CD1c-positive myeloid dendritic cell (primary cell): ENCODE measurements at regions not wholly inside any gene's neighbourhood (a gene's known extent, or its start where the extent isn't known, plus 50 kb on each side); places are given as distances from the start of the nearest gene placed in this dataset.

ENCODE experiments used
- DNase-seq: peaks from one replicate; pipeline ENCODE4 v3.0.0-alpha.2; 2016; ENCODE audit errors: extremely low spot score

DNA sequence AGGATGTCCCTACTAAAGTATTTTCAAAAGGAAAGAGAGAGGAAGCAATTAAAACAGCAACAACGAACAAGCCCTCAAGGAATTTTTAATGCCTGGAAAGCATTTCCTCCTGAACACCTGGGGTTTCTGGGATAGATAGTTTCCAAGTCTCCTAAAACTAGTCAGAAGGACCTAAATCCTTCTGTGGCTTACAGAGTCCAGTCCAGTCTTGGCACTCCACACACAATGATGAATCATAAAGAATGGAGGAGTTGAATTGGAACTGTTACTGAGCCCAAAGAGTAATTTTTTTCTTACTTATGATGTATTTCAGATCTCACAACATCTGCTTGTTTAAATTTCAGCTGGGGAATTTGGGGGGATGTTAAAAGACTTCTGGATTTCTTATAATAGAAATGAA is 144.6 kb upstream of the SETBP1 start:
- no peak for DNase-seq

GRCh38 chr18:44536619-44537018 is 144.1 kb upstream of the SETBP1 start:
- no peak for DNase-seq

- DNase-seq: no peak
Observed at GRCh38 chr18:44537526-44537925, 143.2 kb upstream of the SETBP1 start.

GRCh38 chr18:44539926-44540325 is 140.8 kb upstream of the SETBP1 start:
- DNase-seq: no peak

- no peak for DNase-seq
Observed at GRCh38 chr18:44541159-44541558, 139.5 kb upstream of the SETBP1 start.

DNA sequence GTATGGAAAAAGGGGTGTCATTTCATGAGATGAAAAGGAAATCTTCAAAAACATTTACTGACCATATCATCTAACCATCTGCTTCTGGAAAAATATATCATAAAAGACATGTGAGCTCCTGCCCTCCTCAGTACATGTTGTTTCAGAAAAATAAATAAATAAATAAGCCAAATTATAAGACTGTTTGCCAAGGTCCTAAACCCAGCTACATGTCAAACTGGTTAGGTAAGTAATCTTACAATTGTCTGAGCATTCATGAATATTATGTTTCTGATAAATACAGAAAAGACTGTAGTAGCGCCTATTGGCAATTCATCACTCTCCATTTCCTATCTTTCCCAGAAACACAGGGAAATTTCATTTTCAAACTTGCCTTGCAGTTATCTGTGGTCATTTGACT is 138.9 kb upstream of the SETBP1 start:
- DNase-seq: no peak

- no peak for DNase-seq
Observed at GRCh38 chr18:44543387-44543786, 137.3 kb upstream of the SETBP1 start.

- DNase-seq: no peak
Observed at GRCh38 chr18:44545359-44545985, 135.2 kb upstream of the SETBP1 start.

GRCh38 chr18:44546954-44547353 is 133.7 kb upstream of the SETBP1 start:
- DNase-seq: no peak

GRCh38 chr18:44548291-44549221 is 132.1 kb upstream of the SETBP1 start:
- peak; percentile 38 for DNase-seq

GRCh38 chr18:44552706-44553105 is 128.0 kb upstream of the SETBP1 start:
- no peak for DNase-seq

GRCh38 chr18:44556296-44556695 is 124.4 kb upstream of the SETBP1 start:
- peak; percentile 19 for DNase-seq

DNA sequence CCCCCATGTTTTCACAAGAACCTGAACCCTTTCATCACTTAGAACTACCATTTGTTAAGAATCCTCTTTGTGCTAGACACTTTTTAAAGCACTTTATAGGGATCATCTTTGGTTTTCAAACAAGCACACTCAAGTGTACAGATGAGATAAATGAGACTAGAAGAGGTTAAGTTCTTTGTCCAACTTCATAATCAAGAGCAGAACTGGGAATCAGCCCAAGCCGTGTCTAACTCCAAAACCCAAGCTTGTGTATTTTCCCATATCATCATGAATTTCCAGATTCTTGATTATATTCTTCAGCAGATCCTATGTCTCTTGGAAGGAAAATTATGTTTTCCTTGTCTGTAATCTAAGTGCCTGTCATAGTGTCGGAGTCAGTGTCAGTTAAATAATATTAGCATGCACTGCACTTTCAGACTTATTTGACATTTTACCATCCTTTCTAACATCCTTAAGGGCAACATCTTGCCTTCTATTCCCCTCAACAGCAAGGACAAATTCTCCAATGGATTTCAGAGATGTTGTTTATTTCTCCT is 123.0 kb upstream of the SETBP1 start:
- no peak for DNase-seq

DNA sequence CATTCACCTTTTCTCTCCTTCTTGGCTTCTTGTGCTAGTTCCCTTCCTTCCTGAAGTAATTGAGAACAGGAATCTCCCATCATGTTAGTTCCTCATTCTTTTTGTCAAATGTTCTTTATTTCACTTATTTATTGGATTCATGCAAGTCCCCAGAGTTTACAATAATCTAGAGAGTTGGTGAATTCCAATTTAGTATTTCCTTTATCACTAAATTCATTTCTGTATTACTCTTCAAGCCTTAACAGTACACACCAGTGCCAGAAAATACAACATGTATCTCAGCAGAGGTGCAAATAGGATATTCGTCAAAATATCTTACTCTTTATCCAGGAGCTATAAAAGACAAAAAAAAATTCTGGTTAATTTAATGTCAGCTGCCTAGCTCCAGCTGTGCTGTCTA is 121.9 kb upstream of the SETBP1 start:
- no peak for DNase-seq

- no peak for DNase-seq
Observed at GRCh38 chr18:44562986-44563385, 117.7 kb upstream of the SETBP1 start.

- DNase-seq: no peak
Observed at GRCh38 chr18:44564922-44565321, 115.8 kb upstream of the SETBP1 start.

DNA sequence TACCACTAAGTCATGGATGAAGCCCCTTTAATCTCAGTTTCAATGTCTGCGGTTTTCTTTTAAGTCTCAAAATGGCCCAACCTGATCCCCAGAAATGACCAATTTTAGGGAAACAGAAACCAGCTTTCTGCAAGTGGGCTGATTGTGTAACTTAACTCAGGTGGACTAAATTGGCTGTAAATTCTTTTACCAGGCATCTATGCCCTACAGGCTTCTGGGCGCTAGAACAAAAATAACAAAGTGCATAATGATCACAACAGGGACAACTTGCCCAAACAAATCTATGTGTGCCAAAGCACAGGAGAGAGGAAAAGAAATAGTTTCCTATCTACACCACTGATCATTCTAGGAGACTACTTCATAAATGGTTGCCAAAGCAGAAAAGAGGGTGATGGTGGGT is 112.3 kb upstream of the SETBP1 start:
- DNase-seq: no peak

DNA sequence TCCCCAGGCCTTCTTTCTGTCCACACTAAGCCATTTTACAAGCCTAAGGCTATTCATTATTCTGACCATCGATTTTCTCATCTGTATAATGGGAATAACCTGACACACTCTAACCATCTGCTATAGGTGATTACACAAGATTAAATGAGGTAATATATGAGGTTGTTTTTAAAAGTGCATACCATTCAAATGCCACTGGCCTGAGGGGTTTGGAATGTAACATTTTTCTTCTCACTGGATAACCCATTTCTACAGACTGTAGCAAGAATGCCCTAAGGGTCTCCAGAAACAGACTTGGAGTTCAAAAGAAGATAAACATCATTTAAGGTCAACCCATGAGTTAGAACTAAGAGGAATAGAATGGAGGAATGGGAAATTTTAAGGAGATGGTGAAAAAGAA is 111.7 kb upstream of the SETBP1 start:
- DNase-seq: no peak

DNA sequence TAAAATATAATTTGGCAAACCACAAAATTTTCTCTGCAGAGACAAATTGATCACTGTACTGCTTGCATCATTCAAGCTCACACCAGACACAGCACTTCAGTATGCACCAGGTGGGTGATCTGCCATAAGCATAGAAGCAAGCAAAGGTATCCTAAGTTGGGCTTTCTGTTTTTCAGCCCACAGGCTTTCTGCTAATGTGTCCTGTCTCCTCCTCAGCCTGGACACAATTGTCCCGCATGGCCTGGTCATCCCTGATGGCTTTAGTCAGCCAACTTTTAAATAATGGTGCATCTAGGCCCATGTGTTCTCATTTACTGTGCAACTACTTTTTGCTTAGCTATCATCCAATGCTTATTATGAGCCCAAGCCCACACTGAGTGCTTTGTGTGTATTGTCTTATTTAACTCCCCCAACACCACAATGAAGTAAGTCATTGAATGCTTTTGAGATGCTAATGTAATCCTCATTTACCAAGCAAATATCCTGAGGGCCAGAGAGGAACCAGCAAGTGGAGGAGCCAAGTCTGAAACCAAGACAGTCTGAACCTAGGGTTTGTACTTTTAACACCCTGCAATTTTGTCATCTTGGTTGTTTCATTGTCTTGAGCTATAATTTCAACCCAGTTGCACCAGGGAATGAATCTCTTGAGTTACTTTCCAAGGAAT is 111.2 kb upstream of the SETBP1 start:
- no peak for DNase-seq

GRCh38 chr18:44579028-44579702 is 101.5 kb upstream of the SETBP1 start:
- no peak for DNase-seq

- DNase-seq: no peak
Observed at GRCh38 chr18:44579745-44580144, 100.9 kb upstream of the SETBP1 start.

- DNase-seq: no peak
Observed at GRCh38 chr18:44580159-44580558, 100.5 kb upstream of the SETBP1 start.
